Gastrocnemius medialis (tissue), 4 donors: ENCODE measurements at regions not wholly inside any gene's neighbourhood (a gene's known extent, or its start where the extent isn't known, plus 50 kb on each side); places are given as distances from the start of the nearest gene placed in this dataset.

Experiments
- ATAC-seq, 2 donors: fragments of 150-250 bp; one replicate each; pipeline ENCODE4 v1.9.1; 2016
- DNase-seq, 2 donors: peaks; one replicate each; pipeline ENCODE4 v3.0.0-alpha.2; 2019
- H3K27ac ChIP-seq, 4 donors: fragments of 200-600 bp; sonication (generic); 1 replicate in 1 of 4; 2 replicates in 3 of 4; pipeline ENCODE4 v1.5.1; 2016 to 2018; ENCODE audit warnings: mild to moderate bottlenecking in 2 of 4, moderate library complexity in 1 of 4
- H3K27me3 ChIP-seq, 3 donors: fragments of 200-600 bp; sonication (generic) in 2 of 3; 1 replicate in 1 of 3; 2 replicates in 2 of 3; pipeline versions ENCODE4 v1.5.1 to v1.6.0; 2016 to 2019; ENCODE audit warnings: mild to moderate bottlenecking in 1 of 3, moderate library complexity in 1 of 3
- H3K36me3 ChIP-seq, 2 donors: fragments of 200-600 bp; sonication (generic) in 1 of 2; one replicate each; pipeline ENCODE4 v1.5.1; 2017 to 2018
- H3K4me1 ChIP-seq, 2 donors: fragments of 200-600 bp; sonication (generic) in 1 of 2; one replicate each; pipeline ENCODE4 v1.5.1; 2016 to 2017; ENCODE audit warnings: mild to moderate bottlenecking in 2 of 2
- H3K4me3 ChIP-seq, 4 donors: fragments of 200-600 bp; sonication (generic) in 3 of 4; 1 replicate in 1 of 4; 2 replicates in 3 of 4; pipeline ENCODE4 v1.5.1; 2016 to 2019; ENCODE audit warnings: mild to moderate bottlenecking in 2 of 4
- H3K9me3 ChIP-seq, 3 donors: fragments of 200-600 bp; sonication (generic) in 2 of 3; 1 replicate in 1 of 3; 2 replicates in 2 of 3; pipeline ENCODE4 v1.5.1; 2016 to 2019
- POLR2A ChIP-seq, 2 donors: fragments of 450-650 bp; IDR thresholded peaks; one replicate each; pipeline ENCODE4 v1.6.1; 2017; ENCODE audit warnings: antibody characterized with exemption in 2 of 2, mild to moderate bottlenecking in 2 of 2, moderate library complexity in 2 of 2
- in situ Hi-C, 4 donors: fragments of 200-750 bp; cut with MboI; loops; one replicate each; pipeline versions ENCODE4 v1.15.0 to v1.8.0; 2017; ENCODE audit warnings: low sequenced_read_pairs in 4 of 4
- intact Hi-C: fragments of 100-400 bp; cut with DNase I; formaldehyde crosslinking; loops from one replicate; pipeline ENCODE4 v1.15.1; 2023; ENCODE audit warnings: low total_unique reads
- TF ChIP-seq, protein P1 (sequence below), 5 experiments: fragments of 450-650 bp in 3 of 5; fragments of 200-600 bp in 2 of 5; sonication (generic) in 2 of 5; IDR thresholded peaks in 4 of 5; conservative IDR thresholded peaks in 1 of 5; 1 replicate in 4 of 5; 2 replicates in 1 of 5; pipeline ENCODE4 v1.5.1; 2016 to 2019; ENCODE audit warnings: antibody characterized with exemption in 5 of 5, mild to moderate bottlenecking in 3 of 5, moderate library complexity in 3 of 5

DNA sequence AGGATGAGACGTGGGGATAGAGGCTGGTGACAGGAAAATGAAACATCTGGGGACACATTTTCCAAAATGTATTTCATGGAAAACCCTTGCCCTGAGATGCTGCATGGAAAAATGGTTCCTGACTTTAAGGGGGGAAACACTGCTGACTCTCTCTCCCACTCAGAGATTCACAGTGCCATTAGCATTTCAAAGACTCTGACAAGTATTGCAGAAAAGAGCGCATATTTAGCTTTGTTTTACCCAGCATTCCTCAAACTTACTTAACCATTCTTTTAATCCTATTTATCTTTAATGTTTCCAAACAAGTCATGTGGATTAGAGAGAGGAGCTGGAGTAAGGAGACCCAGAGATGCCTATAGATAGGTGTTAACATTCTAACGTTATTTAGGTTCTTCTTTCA, 141.8 kb upstream of the DYRK2 start:
- H3K9me3 ChIP-seq: no peaks in the 10 kb centered on the region
- no peak overlapping the region for H3K27ac ChIP-seq
- ATAC-seq: no peak
- TF ChIP-seq, protein P1, sequence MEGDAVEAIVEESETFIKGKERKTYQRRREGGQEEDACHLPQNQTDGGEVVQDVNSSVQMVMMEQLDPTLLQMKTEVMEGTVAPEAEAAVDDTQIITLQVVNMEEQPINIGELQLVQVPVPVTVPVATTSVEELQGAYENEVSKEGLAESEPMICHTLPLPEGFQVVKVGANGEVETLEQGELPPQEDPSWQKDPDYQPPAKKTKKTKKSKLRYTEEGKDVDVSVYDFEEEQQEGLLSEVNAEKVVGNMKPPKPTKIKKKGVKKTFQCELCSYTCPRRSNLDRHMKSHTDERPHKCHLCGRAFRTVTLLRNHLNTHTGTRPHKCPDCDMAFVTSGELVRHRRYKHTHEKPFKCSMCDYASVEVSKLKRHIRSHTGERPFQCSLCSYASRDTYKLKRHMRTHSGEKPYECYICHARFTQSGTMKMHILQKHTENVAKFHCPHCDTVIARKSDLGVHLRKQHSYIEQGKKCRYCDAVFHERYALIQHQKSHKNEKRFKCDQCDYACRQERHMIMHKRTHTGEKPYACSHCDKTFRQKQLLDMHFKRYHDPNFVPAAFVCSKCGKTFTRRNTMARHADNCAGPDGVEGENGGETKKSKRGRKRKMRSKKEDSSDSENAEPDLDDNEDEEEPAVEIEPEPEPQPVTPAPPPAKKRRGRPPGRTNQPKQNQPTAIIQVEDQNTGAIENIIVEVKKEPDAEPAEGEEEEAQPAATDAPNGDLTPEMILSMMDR (IDR thresholded peaks at IDR 0.05 in 4 of 5, conservative IDR thresholded peaks at IDR 0.05 in 1 of 5): no peak
- no peak for TF ChIP-seq POLR2A (IDR thresholded peaks at IDR 0.05)
- in situ Hi-C loops (no loop called here), intact Hi-C loops (loop anchor here (10.0 kb wide), 1 partner anchor 438 kb away; no protein-coding TSS in a partner anchor)
- DNase-seq: no peak
- H3K36me3 ChIP-seq: no peaks in the 10 kb centered on the region
- H3K27me3 ChIP-seq: no peaks in the 10 kb centered on the region
- peaks cover 1 to 2% of the 10 kb centered on the region in 2 donors for H3K4me1 ChIP-seq
- H3K4me3 ChIP-seq: no peak overlapping the region

DNA sequence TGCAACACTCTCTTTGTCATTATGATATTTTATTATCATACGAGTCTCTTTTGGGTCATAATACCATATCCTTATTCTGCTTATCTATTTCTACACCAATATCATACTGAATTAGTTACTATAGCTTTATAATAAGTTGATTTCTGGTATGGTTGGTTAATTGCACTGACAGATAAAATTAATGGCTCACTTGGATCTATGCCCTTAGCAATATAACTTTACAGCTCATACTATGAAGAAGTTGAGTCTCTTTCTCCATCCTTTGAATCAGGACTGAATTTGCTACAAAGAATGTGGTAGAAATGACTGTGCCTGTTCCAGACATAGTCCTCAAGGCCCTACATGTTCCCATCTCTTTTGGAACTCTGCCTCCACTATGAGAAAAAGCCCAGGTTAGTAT, 139.7 kb upstream of the DYRK2 start:
- no peaks in the 10 kb centered on the region for H3K36me3 ChIP-seq
- no peak overlapping the region for H3K4me3 ChIP-seq
- DNase-seq (no peak), ATAC-seq (no peak)
- in situ Hi-C loops: no loop called here
- H3K27me3 ChIP-seq: no peaks in the 10 kb centered on the region
- no peak overlapping the region for H3K27ac ChIP-seq
- H3K4me1 ChIP-seq: peaks cover 0 to 9% of the 10 kb centered on the region in 2 donors
- no peak for TF ChIP-seq POLR2A (IDR thresholded peaks at IDR 0.05)
- TF ChIP-seq, protein P1 (IDR thresholded peaks at IDR 0.05 in 4 of 5, conservative IDR thresholded peaks at IDR 0.05 in 1 of 5): no peak
- no peaks in the 10 kb centered on the region for H3K9me3 ChIP-seq
- intact Hi-C loops: loop anchor here (10.0 kb wide), 1 partner anchor 436 kb away; no protein-coding TSS in a partner anchor

DNA sequence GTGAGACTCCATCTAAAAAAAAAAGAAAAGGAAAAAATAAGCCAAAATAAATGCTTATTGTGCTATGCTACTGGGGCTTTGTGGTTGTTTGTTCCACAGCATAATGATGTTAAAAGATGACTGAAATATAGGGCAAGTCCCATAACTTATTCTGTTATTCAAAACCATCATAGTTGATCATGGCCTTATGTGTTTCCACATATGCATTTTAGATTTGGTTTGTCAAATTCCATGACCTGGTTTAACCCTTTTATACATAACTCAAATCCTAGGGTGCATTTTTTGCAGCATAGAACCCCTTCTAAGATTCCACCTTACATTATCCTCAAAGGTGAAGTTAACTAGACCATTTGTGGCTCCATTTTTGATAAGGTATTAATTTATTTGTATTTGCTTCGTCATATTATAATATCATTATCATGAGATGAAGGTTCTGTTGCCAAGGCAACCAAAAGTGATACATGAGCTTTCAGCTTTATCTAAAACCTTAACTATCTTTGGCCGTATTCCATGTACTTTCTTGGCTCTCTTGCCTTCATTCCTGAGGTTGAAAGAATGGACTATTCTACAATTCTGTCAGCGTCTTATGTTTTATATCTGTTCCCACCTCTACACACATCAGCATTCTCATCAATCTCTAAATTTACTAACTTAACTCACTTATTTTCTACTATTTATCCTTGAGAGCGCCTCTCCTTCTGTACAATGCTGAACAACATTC, 138.7 kb upstream of the DYRK2 start:
- intact Hi-C loops: loop anchor here (10.0 kb wide), 1 partner anchor 435 kb away; no protein-coding TSS in a partner anchor
- H3K27me3 ChIP-seq: no peaks in the 10 kb centered on the region

DNA sequence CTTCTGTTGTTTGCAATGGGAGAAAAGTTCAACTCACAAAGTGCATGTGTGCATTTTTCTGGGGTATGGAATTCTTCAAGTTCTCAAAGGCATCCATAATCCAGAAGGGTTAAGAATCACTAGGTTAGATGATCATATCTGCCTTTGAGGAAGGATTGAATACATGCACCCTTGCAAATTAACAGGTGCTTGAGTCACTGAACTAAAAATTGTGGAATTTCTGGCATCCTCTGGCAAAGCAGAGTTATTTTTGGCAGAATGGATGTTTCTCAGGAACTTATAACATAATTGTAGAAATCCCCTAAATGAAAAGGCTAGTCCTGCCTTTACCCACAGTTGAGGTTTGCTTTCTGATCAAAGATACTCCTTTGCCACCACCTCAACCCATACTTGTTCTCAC, 136.5 kb upstream of the DYRK2 start:
- H3K9me3 ChIP-seq: no peaks in the 10 kb centered on the region
- H3K27ac ChIP-seq: no peak overlapping the region
- ATAC-seq: no peak
- H3K27me3 ChIP-seq: no peaks in the 10 kb centered on the region
- no peaks in the 10 kb centered on the region for H3K36me3 ChIP-seq
- intact Hi-C loops (no loop called here), in situ Hi-C loops (no loop called here)
- TF ChIP-seq POLR2A (IDR thresholded peaks at IDR 0.05): no peak
- TF ChIP-seq, protein P1 (IDR thresholded peaks at IDR 0.05 in 4 of 5, conservative IDR thresholded peaks at IDR 0.05 in 1 of 5): no peak
- H3K4me3 ChIP-seq: no peak overlapping the region
- peaks cover 25 to 32% of the 10 kb centered on the region in 2 donors for H3K4me1 ChIP-seq
- no peak for DNase-seq

More for the DNA sequence above, 138.7 kb upstream of the DYRK2 start:
- Histone ChIP-seq H3K27ac (no peak overlapping the region), H3K9me3 (no peaks in the 10 kb centered on the region), H3K4me1 (peaks cover 9 to 12% of the 10 kb centered on the region in 2 donors), H3K36me3 (no peaks in the 10 kb centered on the region), H3K4me3 (no peak overlapping the region)
- ATAC-seq (no peak), DNase-seq (no peak)
- TF ChIP-seq, protein P1 (IDR thresholded peaks at IDR 0.05 in 4 of 5, conservative IDR thresholded peaks at IDR 0.05 in 1 of 5): no peak
- no peak for TF ChIP-seq POLR2A (IDR thresholded peaks at IDR 0.05)
- in situ Hi-C loops: no loop called here
